ENCODE measurements at regions not wholly inside any gene's neighbourhood (a gene's known extent, or its start where the extent isn't known, plus 50 kb on each side); places are given as distances from the start of the nearest gene placed in this dataset.

DNA sequence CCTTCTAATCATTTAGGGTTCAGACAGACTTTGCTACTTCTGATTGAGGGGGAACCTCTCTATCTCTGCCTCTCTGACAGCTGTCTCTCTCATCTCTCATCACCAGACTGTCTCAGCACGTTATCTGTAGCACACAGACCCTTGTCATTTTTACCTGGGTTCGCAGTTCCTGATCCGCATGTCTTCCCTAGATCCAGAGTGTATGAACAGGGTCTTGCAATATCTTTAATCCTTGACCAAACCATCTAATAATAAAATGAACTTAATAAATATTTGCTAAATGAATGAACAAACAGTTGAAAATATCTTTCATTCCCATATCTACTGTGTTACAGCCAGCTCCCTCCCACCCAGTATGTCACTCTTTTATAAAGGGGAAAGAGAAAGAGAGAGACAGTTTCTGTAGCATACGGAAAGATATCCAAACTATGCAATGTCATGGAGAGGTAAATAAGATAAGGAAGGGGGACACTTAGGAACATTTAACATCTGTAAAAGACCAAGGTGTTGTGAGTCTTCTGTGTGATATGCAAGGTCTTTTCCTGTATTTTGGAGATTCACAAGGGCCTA is 507.6 kb downstream of the SUCLG1 start:
- H3K27ac ChIP-seq = no peak overlapping the region
- TF ChIP-seq, protein P1, sequence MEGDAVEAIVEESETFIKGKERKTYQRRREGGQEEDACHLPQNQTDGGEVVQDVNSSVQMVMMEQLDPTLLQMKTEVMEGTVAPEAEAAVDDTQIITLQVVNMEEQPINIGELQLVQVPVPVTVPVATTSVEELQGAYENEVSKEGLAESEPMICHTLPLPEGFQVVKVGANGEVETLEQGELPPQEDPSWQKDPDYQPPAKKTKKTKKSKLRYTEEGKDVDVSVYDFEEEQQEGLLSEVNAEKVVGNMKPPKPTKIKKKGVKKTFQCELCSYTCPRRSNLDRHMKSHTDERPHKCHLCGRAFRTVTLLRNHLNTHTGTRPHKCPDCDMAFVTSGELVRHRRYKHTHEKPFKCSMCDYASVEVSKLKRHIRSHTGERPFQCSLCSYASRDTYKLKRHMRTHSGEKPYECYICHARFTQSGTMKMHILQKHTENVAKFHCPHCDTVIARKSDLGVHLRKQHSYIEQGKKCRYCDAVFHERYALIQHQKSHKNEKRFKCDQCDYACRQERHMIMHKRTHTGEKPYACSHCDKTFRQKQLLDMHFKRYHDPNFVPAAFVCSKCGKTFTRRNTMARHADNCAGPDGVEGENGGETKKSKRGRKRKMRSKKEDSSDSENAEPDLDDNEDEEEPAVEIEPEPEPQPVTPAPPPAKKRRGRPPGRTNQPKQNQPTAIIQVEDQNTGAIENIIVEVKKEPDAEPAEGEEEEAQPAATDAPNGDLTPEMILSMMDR (conservative IDR thresholded peaks at IDR 0.05) = no peak

DNA sequence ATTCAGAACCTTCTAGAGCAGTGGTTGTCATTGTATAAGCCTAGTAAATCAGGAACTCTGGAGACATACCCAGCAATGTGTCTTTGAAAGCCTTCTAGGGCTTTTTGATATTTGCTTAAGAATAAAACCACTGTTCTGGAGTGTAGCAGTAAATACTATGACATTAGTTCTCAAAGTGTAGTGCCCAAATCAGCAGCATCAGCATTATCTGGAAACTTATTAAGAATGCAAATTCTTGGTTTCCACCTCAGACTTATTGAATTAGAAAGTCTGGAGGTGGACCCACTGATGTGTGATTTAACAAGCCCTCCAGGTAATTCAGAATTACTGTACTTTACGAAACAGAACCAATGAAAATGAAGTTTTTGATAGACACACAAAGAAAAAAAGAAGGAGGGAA is 509.7 kb downstream of the SUCLG1 start:
- TF ChIP-seq, protein P1 (conservative IDR thresholded peaks at IDR 0.05) = no peak
- H3K27ac ChIP-seq = no peak overlapping the region

DNA sequence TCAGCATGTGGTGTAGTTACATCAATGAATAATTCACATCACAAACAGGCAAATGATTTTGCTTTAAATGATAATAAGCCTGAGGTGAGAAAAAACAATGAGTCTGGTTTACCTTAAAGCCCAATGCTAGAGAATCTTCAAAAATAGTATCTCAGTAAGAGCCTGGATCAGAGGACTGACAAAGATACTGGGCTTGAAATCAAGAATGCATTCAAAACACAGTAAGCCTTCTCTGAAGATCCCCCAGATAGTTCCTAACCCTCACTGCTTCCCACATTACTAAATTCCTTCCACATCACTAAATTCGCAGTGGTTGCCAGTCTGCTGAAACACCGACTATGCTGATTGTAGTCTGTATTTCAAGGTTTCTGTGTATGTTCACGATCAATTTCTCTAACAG is 514.9 kb downstream of the SUCLG1 start:
- H3K27ac ChIP-seq = no peak overlapping the region
- TF ChIP-seq, protein P1 (conservative IDR thresholded peaks at IDR 0.05) = no peak

DNA sequence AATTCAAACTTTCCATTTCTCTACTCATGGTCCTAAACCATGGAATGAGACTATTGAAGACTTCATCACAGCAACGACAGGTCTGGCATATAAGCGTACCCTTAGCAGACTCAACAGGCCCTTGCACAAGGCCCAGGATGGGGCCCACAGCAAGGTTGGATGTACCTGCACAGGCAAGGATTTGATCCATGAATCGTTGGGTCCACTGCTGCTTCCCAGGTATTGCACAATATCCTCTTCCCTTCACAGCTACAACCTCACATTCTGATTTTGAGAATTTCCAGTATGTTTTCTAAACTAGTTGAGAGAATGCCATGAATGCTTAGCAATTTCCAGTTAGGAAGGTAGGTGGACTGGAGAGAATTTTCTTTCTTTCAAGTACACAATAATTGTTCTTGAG is 515.8 kb downstream of the SUCLG1 start:
- TF ChIP-seq, protein P1 (conservative IDR thresholded peaks at IDR 0.05) = no peak
- H3K27ac ChIP-seq = no peak overlapping the region

DNA sequence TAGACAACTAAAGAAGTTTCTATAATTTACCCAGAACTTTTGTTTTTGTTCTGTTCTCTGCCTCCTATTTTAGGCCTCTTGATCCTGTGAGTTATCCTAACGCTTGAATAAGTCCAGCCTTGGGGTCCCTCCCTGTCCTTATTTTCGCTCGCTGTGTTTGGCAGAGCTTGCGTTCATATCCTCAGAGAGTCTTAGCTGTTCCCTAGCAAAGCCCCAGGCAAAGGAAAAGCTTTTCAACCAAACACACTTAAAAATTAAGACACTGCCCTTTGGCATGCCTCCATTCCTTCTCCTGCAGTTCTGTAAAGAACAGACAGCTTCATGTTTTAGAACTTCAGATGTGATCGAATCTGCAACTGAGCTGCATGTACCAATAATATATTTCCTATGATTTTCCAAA is 517.2 kb downstream of the SUCLG1 start:
- H3K27ac ChIP-seq = no peak overlapping the region
- TF ChIP-seq, protein P1 (conservative IDR thresholded peaks at IDR 0.05) = no peak

DNA sequence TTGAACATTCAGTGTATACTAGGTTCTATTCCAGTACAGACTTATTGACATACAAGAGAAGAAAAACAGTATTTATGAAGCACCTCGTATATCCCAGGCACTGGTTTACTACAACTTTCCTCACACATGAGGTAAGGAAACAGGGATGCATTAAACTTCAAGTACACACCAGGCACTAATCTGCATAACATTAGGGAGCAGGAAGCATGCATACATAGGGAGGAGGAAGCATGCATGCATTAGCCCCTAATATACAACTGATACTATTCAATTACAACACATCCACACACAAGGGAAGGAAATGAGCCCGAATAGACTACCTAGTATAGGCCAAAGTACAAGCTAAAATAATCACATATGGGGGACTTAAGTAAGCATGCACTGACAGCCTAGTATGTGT is 525.3 kb downstream of the SUCLG1 start:
- no peak overlapping the region for H3K27ac ChIP-seq
- TF ChIP-seq, protein P1 (conservative IDR thresholded peaks at IDR 0.05) = no peak

DNA sequence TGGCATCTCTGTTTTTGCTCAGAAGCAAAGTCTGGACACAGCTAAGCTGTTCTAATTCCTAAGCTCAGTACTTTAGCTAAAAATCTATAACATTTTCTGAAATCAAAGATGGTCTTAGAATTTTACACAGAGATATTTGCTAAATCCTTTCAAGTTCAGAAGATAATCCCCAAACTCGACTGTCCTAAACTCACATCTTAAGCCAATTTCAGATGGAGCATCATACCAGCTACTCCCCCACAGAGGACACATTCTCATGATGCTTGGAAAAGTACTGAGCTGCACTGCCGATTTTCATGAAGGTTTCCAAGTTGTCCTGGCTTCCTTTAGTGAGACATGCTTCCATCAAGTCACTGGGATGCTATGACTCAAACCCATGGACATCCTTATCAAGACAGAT is 535.5 kb downstream of the SUCLG1 start:
- TF ChIP-seq, protein P1 (conservative IDR thresholded peaks at IDR 0.05) = no peak

More for the DNA sequence above, 535.5 kb downstream of the SUCLG1 start:
- H3K27ac ChIP-seq = no peak overlapping the region

Measured in VCaP (cell line).